ENCODE measurements at regions not wholly inside any gene's neighbourhood (a gene's known extent, or its start where the extent isn't known, plus 50 kb on each side); places are given as distances from the start of the nearest gene placed in this dataset.

GRCh38 chr2:235279965-235280364, 213.9 kb upstream of the AGAP1 start:
- TF ChIP-seq CTCF (IDR thresholded peaks at IDR 0.05; ENCODE audit: low read length) (no peak), EZH2phosphoT487 (IDR thresholded peaks at IDR 0.05; ENCODE audit: low read length) (no peak), EZH2 (optimal IDR thresholded peaks at IDR 0.05; ENCODE audit: low read depth, low read length) (no peak)

All from MM.1S (cell line).